Stomach (tissue), 8 donors: ENCODE measurements at regions not wholly inside any gene's neighbourhood (a gene's known extent, or its start where the extent isn't known, plus 50 kb on each side); places are given as distances from the start of the nearest gene placed in this dataset.

ENCODE experiments used
- DNase-seq, 2 donors: peaks; one replicate each; pipeline versions ENCODE4 v3.0.0 to v3.0.0-alpha.2; 2013 to 2019
- H3K27ac ChIP-seq, 5 donors: fragments of 200-600 bp in 4 of 5; sonication (generic) in 4 of 5; one replicate each; pipeline ENCODE4 v1.5.1; 2013 to 2019; ENCODE audit warnings: mild to moderate bottlenecking in 1 of 5, moderate library complexity in 1 of 5
- H3K27me3 ChIP-seq, 3 donors: fragments of 200-600 bp; sonication (generic); one replicate each; pipeline ENCODE4 v1.5.1; 2017 to 2019; ENCODE audit warnings: mixed run types in 1 of 3
- H3K36me3 ChIP-seq, 4 donors: fragments of 200-600 bp; sonication (generic); 1 replicate in 3 of 4; 2 replicates in 1 of 4; pipeline ENCODE4 v1.5.1; 2016 to 2019
- H3K4me1 ChIP-seq, 4 donors: fragments of 200-600 bp; sonication (generic); one replicate each; pipeline ENCODE4 v1.5.1; 2016 to 2019
- H3K4me3 ChIP-seq, 4 donors: fragments of 200-600 bp; sonication (generic) in 3 of 4; one replicate each; pipeline ENCODE4 v1.5.1; 2016 to 2019; ENCODE audit warnings: mild to moderate bottlenecking in 1 of 4
- H3K9me3 ChIP-seq, 4 donors: fragments of 200-600 bp; sonication (generic); one replicate each; pipeline ENCODE4 v1.5.1; 2016 to 2019
- CTCF ChIP-seq, 7 experiments: fragments of 450-650 bp in 4 of 7; fragments of 200-600 bp in 3 of 7; sonication (generic) in 3 of 7; IDR thresholded peaks; one replicate each; pipeline ENCODE4 v1.5.1; 2016 to 2019; ENCODE audit warnings: antibody characterized with exemption in 7 of 7, control low read depth in 2 of 7, mild to moderate bottlenecking in 1 of 7
- EP300 ChIP-seq: sonication (generic); formaldehyde crosslinking; IDR thresholded peaks from one replicate; pipeline ENCODE4 v1.6.1; 2017; ENCODE audit warnings: antibody characterized with exemption
- POLR2A ChIP-seq, 4 donors: fragments of 450-650 bp; IDR thresholded peaks; one replicate each; pipeline ENCODE4 v1.6.1; 2016; ENCODE audit warnings: antibody characterized with exemption in 4 of 4, control low read depth in 2 of 4, mild to moderate bottlenecking in 1 of 4, moderate library complexity in 1 of 4
- POLR2AphosphoS5 ChIP-seq, 3 donors: sonication (generic); formaldehyde crosslinking; IDR thresholded peaks; one replicate each; pipeline ENCODE4 v1.6.1; 2016; ENCODE audit warnings: antibody characterized with exemption in 3 of 3
- WGBS, 5 donors: extraction: QIAGEN DNeasy Blood & Tissue Kit in 3 of 5; methylation state at CpG; one replicate each; pipeline versions ENCODE4 v1.1.5 to v1.1.7; 2013 to 2018; 5-methylcytosine and 5-hydroxymethylcytosine counted together
- intact Hi-C: fragments of 100-400 bp; cut with DNase I; formaldehyde crosslinking; loops from one replicate; pipeline ENCODE4 v1.15.1; 2023; ENCODE audit warnings: low total_unique reads
- donor health status: healthy with polysubstance abuse.
- donor health status: Bipolar disorder and iron deficiency.
- donor health status: healthy.

GRCh38 chr5:97929383-97929782 is 746.3 kb upstream of the RIOK2 start:
- H3K9me3 ChIP-seq = no peaks in the 10 kb centered on the region
- no peak for DNase-seq
- TF ChIP-seq POLR2AphosphoS5 (IDR thresholded peaks at IDR 0.05) (no peak), EP300 (no peak), CTCF (IDR thresholded peaks at IDR 0.05) (no peak), POLR2A (IDR thresholded peaks at IDR 0.05) (no peak)
- no peak overlapping the region for H3K27ac ChIP-seq
- intact Hi-C loops = no loop called here
- no peaks in the 10 kb centered on the region for H3K4me1 ChIP-seq
- 79 to 88% (median 84%) methylated on average over 1 of the region's 1 CpG for WGBS, 5 donors
- no peak overlapping the region for H3K4me3 ChIP-seq
- no peaks in the 10 kb centered on the region for H3K27me3 ChIP-seq
- no peaks in the 10 kb centered on the region for H3K36me3 ChIP-seq

GRCh38 chr5:97931829-97932228 is 748.8 kb upstream of the RIOK2 start:
- Histone ChIP-seq H3K36me3 (no peaks in the 10 kb centered on the region), H3K27me3 (no peaks in the 10 kb centered on the region), H3K4me3 (no peak overlapping the region), H3K4me1 (no peaks in the 10 kb centered on the region), H3K9me3 (no peaks in the 10 kb centered on the region), H3K27ac (no peak overlapping the region)
- no peak for DNase-seq
- TF ChIP-seq EP300 = no peak
- no peak for TF ChIP-seq POLR2AphosphoS5 (IDR thresholded peaks at IDR 0.05)
- no peak for TF ChIP-seq POLR2A (IDR thresholded peaks at IDR 0.05)
- no peak for TF ChIP-seq CTCF (IDR thresholded peaks at IDR 0.05)
- intact Hi-C loops = no loop called here

GRCh38 chr5:97936231-97936630 is 753.2 kb upstream of the RIOK2 start:
- H3K9me3 ChIP-seq = peaks cover 0 to 5% (median 0%) of the 10 kb centered on the region in 4 donors
- DNase-seq = no peak
- TF ChIP-seq POLR2AphosphoS5 (IDR thresholded peaks at IDR 0.05) (no peak), CTCF (IDR thresholded peaks at IDR 0.05) (no peak), EP300 (no peak), POLR2A (IDR thresholded peaks at IDR 0.05) (no peak)
- no peak overlapping the region for H3K4me3 ChIP-seq
- 12 to 45% (median 19%) methylated on average over 1 of the region's 1 CpG for WGBS, 5 donors
- no peaks in the 10 kb centered on the region for H3K36me3 ChIP-seq
- H3K4me1 ChIP-seq = no peaks in the 10 kb centered on the region
- H3K27ac ChIP-seq = no peak overlapping the region
- no peaks in the 10 kb centered on the region for H3K27me3 ChIP-seq
- intact Hi-C loops = no loop called here

- 80 to 95% (median 82%) methylated on average over 2 of the region's 2 CpGs for WGBS, 5 donors
- H3K4me3 ChIP-seq = no peak overlapping the region
- TF ChIP-seq CTCF (IDR thresholded peaks at IDR 0.05) (no peak), POLR2A (IDR thresholded peaks at IDR 0.05) (no peak), POLR2AphosphoS5 (IDR thresholded peaks at IDR 0.05) (no peak), EP300 (no peak)
- no peaks in the 10 kb centered on the region for H3K27me3 ChIP-seq
- no peaks in the 10 kb centered on the region for H3K36me3 ChIP-seq
- no peak for DNase-seq
- H3K27ac ChIP-seq = no peak overlapping the region
- H3K9me3 ChIP-seq = peaks cover 0 to 5% (median 0%) of the 10 kb centered on the region in 4 donors
- intact Hi-C loops = no loop called here
- H3K4me1 ChIP-seq = no peaks in the 10 kb centered on the region
Observed at GRCh38 chr5:97937846-97938245, 754.8 kb upstream of the RIOK2 start.
